ENCODE measurements at regions not wholly inside any gene's neighbourhood (a gene's known extent, or its start where the extent isn't known, plus 50 kb on each side); places are given as distances from the start of the nearest gene placed in this dataset.

DNA sequence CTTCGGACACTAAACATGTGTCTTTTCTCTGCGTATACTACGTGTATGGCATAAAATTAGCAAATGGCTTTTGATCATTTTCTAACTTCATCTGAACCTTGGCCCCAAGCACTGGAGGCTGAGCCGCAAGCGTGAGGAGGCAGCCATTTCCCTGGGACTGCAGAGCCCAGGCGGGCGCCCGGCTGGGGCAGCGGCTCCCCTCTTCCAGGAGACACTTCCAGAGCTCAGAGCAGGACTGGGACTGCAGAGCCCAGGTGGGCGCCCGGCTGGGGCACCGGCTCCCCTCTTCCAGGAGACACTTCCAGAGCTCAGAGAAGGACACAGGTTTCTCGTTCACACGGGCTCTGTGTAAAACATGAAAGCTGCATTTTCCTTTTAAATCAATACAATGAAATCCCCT, 484.1 kb upstream of the SALL3 start:
- TF ChIP-seq EZH2 (IDR thresholded peaks at IDR 0.05; ENCODE audit: borderline replicate concordance, low read depth, low read length, poor library complexity, severe bottlenecking) (no peak), CTCF (conservative IDR thresholded peaks at IDR 0.05; ENCODE audit: low read depth, low read length) (no peak)
- Histone ChIP-seq H3K4me1 (ENCODE audit: insufficient read depth, low read length, poor library complexity, severe bottlenecking) (no peaks in the 10 kb centered on the region), H3K27ac (ENCODE audit: low read depth, low read length, poor library complexity, severe bottlenecking) (no peak overlapping the region), H3K4me3 (ENCODE audit: low read depth, low read length, poor library complexity, severe bottlenecking) (no peak overlapping the region), H3K27me3 (replicated peaks; ENCODE audit: insufficient read depth, low read depth, low read length, poor library complexity) (no peaks in the 10 kb centered on the region), H3K36me3 (ENCODE audit: insufficient read depth, low read length, poor library complexity, severe bottlenecking) (no peaks in the 10 kb centered on the region), H3K9me3 (ENCODE audit: low read depth, low read length, poor library complexity, severe bottlenecking) (peaks cover 12% of the 10 kb centered on the region)
- intact Hi-C loops (cut with micrococcal nuclease; ENCODE audit: unreplicated experiment) = no loop called here
- ChIA-PET POLR2A (ENCODE audit: low non-redundant PET) (no interaction called here), CTCF (no interaction called here)
- no peak for DNase-seq (ENCODE audit: low spot score)
- no TSS peak for BruUV-seq (replicated peaks)

DNA sequence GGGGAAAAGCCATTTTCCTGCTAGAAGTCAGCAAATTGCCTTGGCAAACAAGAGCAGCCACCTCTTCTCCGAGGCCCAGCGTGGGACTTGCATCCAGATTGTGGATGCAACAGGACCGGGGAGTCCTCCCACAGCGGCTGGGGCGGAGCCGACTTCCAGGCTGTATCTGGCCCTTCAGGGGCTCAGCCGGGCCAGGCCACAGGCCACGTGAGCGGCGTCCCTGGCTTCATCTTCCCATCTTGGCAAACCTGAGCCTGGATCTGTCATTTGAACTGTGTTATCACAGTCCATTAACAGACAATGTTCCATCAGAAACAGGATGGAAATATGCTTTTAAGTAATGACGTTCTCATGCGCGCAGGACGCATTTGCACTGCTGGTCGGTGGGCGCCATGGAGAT, 483.5 kb upstream of the SALL3 start:
- BruUV-seq (replicated peaks) = no TSS peak

GRCh38 chr18:78497641-78498040, 482.0 kb upstream of the SALL3 start:
- DNase-seq (ENCODE audit: low spot score) = no peak
- CTCF ChIA-PET = no interaction called here
- H3K27me3 ChIP-seq (replicated peaks; ENCODE audit: insufficient read depth, low read depth, low read length, poor library complexity) = no peaks in the 10 kb centered on the region
- intact Hi-C loops (cut with micrococcal nuclease; ENCODE audit: unreplicated experiment) = no loop called here
- H3K27ac ChIP-seq (ENCODE audit: low read depth, low read length, poor library complexity, severe bottlenecking) = no peak overlapping the region
- POLR2A ChIA-PET (ENCODE audit: low non-redundant PET) = no interaction called here
- no peaks in the 10 kb centered on the region for H3K36me3 ChIP-seq (ENCODE audit: insufficient read depth, low read length, poor library complexity, severe bottlenecking)
- no peaks in the 10 kb centered on the region for H3K4me1 ChIP-seq (ENCODE audit: insufficient read depth, low read length, poor library complexity, severe bottlenecking)
- TF ChIP-seq EZH2 (IDR thresholded peaks at IDR 0.05; ENCODE audit: borderline replicate concordance, low read depth, low read length, poor library complexity, severe bottlenecking) = no peak
- no peak for TF ChIP-seq CTCF (conservative IDR thresholded peaks at IDR 0.05; ENCODE audit: low read depth, low read length)
- H3K9me3 ChIP-seq (ENCODE audit: low read depth, low read length, poor library complexity, severe bottlenecking) = peaks cover 26% of the 10 kb centered on the region
- no peak overlapping the region for H3K4me3 ChIP-seq (ENCODE audit: low read depth, low read length, poor library complexity, severe bottlenecking)
- no TSS peak for BruUV-seq (replicated peaks)

More for the DNA sequence above, 483.5 kb upstream of the SALL3 start:
- intact Hi-C loops (cut with micrococcal nuclease; ENCODE audit: unreplicated experiment) = no loop called here
- TF ChIP-seq EZH2 (IDR thresholded peaks at IDR 0.05; ENCODE audit: borderline replicate concordance, low read depth, low read length, poor library complexity, severe bottlenecking) = no peak
- TF ChIP-seq CTCF (conservative IDR thresholded peaks at IDR 0.05; ENCODE audit: low read depth, low read length) = no peak
- H3K27me3 ChIP-seq (replicated peaks; ENCODE audit: insufficient read depth, low read depth, low read length, poor library complexity) = no peaks in the 10 kb centered on the region
- ChIA-PET POLR2A (ENCODE audit: low non-redundant PET) (no interaction called here), CTCF (no interaction called here)
- H3K27ac ChIP-seq (ENCODE audit: low read depth, low read length, poor library complexity, severe bottlenecking) = no peak overlapping the region
- no peak overlapping the region for H3K4me3 ChIP-seq (ENCODE audit: low read depth, low read length, poor library complexity, severe bottlenecking)
- H3K4me1 ChIP-seq (ENCODE audit: insufficient read depth, low read length, poor library complexity, severe bottlenecking) = no peaks in the 10 kb centered on the region
- no peak for DNase-seq (ENCODE audit: low spot score)
- H3K9me3 ChIP-seq (ENCODE audit: low read depth, low read length, poor library complexity, severe bottlenecking) = peaks cover 15% of the 10 kb centered on the region
- no peaks in the 10 kb centered on the region for H3K36me3 ChIP-seq (ENCODE audit: insufficient read depth, low read length, poor library complexity, severe bottlenecking)
